ENCODE measurements at regions not wholly inside any gene's neighbourhood (a gene's known extent, or its start where the extent isn't known, plus 50 kb on each side); places are given as distances from the start of the nearest gene placed in this dataset.

GRCh38 chr15:62847900-62848489, 194.6 kb upstream of the TPM1 start:
- H3K27ac Mint-ChIP-seq (ENCODE audit: low read depth, unreplicated experiment): no peak overlapping the region
- H3K36me3 Mint-ChIP-seq (ENCODE audit: insufficient read depth, unreplicated experiment): no peaks in the 10 kb centered on the region
- CTCF ChIA-PET: interaction anchor here (0.6 to 4.8 kb wide), 11 partner anchors 16 to 245 kb away, joined by 3 to 35 read pairs (median 3); no protein-coding TSS in a partner anchor
- TF ChIP-seq CTCF (IDR thresholded peaks at IDR 0.05; ENCODE audit: unreplicated experiment): peak; percentile 62
- DNase-seq (ENCODE audit: unreplicated experiment): peak; percentile 75
- no TSS peak for BruUV-seq (replicated peaks)
- no peaks in the 10 kb centered on the region for H3K9me3 Mint-ChIP-seq (ENCODE audit: unreplicated experiment)
- POLR2A ChIA-PET: interaction anchor here (0.9 kb wide), 1 partner anchor 200 kb away, joined by 4 read pairs; no protein-coding TSS in a partner anchor
- H3K27me3 Mint-ChIP-seq (ENCODE audit: insufficient read depth, unreplicated experiment): no peaks in the 10 kb centered on the region
- peaks cover 10% of the 10 kb centered on the region for H3K4me1 Mint-ChIP-seq (ENCODE audit: insufficient read depth, unreplicated experiment)
- H3K4me3 Mint-ChIP-seq (ENCODE audit: unreplicated experiment): no peak overlapping the region
- intact Hi-C loops (cut with micrococcal nuclease): loop anchor here (1.0 kb wide), 2 partner anchors 200 to 245 kb away; no protein-coding TSS in a partner anchor

GRCh38 chr15:62848632-62849050, 193.9 kb upstream of the TPM1 start:
- BruUV-seq (replicated peaks): no TSS peak
- peaks cover 16% of the 10 kb centered on the region for H3K4me1 Mint-ChIP-seq (ENCODE audit: insufficient read depth, unreplicated experiment)
- H3K9me3 Mint-ChIP-seq (ENCODE audit: unreplicated experiment): no peaks in the 10 kb centered on the region
- no peak for DNase-seq (ENCODE audit: unreplicated experiment)
- ChIA-PET CTCF (interaction anchor here (0.6 to 4.8 kb wide), 8 partner anchors 15 to 248 kb away, joined by 3 to 35 read pairs (median 3); no protein-coding TSS in a partner anchor), POLR2A (interaction anchor here (0.9 kb wide), 1 partner anchor 200 kb away, joined by 4 read pairs; no protein-coding TSS in a partner anchor)
- no peak overlapping the region for H3K4me3 Mint-ChIP-seq (ENCODE audit: unreplicated experiment)
- intact Hi-C loops (cut with micrococcal nuclease): loop anchor here (1.0 kb wide), 2 partner anchors 200 to 245 kb away; no protein-coding TSS in a partner anchor
- H3K27me3 Mint-ChIP-seq (ENCODE audit: insufficient read depth, unreplicated experiment): no peaks in the 10 kb centered on the region
- H3K27ac Mint-ChIP-seq (ENCODE audit: low read depth, unreplicated experiment): no peak overlapping the region
- no peaks in the 10 kb centered on the region for H3K36me3 Mint-ChIP-seq (ENCODE audit: insufficient read depth, unreplicated experiment)
- no peak for TF ChIP-seq CTCF (IDR thresholded peaks at IDR 0.05; ENCODE audit: unreplicated experiment)

GRCh38 chr15:62849316-62850106, 193.0 kb upstream of the TPM1 start:
- Mint-ChIP-seq H3K9me3 (ENCODE audit: unreplicated experiment) (no peaks in the 10 kb centered on the region), H3K27ac (ENCODE audit: low read depth, unreplicated experiment) (no peak overlapping the region), H3K36me3 (ENCODE audit: insufficient read depth, unreplicated experiment) (no peaks in the 10 kb centered on the region), H3K27me3 (ENCODE audit: insufficient read depth, unreplicated experiment) (no peaks in the 10 kb centered on the region), H3K4me1 (ENCODE audit: insufficient read depth, unreplicated experiment) (peaks cover 17% of the 10 kb centered on the region), H3K4me3 (ENCODE audit: unreplicated experiment) (no peak overlapping the region)
- no peak for TF ChIP-seq CTCF (IDR thresholded peaks at IDR 0.05; ENCODE audit: unreplicated experiment)
- no peak for DNase-seq (ENCODE audit: unreplicated experiment)
- ChIA-PET POLR2A (interaction anchor here (0.9 kb wide), 1 partner anchor 199 kb away, joined by 4 read pairs; no protein-coding TSS in a partner anchor), CTCF (interaction anchor here (0.6 to 0.9 kb wide), 5 partner anchors 81 to 244 kb away, joined by 3 read pairs; no protein-coding TSS in a partner anchor)
- intact Hi-C loops (cut with micrococcal nuclease): no loop called here
- BruUV-seq (replicated peaks): no TSS peak

GRCh38 chr15:62850318-62850717, 192.2 kb upstream of the TPM1 start:
- ChIA-PET CTCF (interaction anchor here (0.7 to 1.4 kb wide), 3 partner anchors 197 to 245 kb away, joined by 3 to 4 read pairs (median 3); no protein-coding TSS in a partner anchor), POLR2A (no interaction called here)
- Mint-ChIP-seq H3K9me3 (ENCODE audit: unreplicated experiment) (no peaks in the 10 kb centered on the region), H3K27ac (ENCODE audit: low read depth, unreplicated experiment) (no peak overlapping the region), H3K36me3 (ENCODE audit: insufficient read depth, unreplicated experiment) (no peaks in the 10 kb centered on the region), H3K4me3 (ENCODE audit: unreplicated experiment) (no peak overlapping the region), H3K4me1 (ENCODE audit: insufficient read depth, unreplicated experiment) (peaks cover 17% of the 10 kb centered on the region), H3K27me3 (ENCODE audit: insufficient read depth, unreplicated experiment) (no peaks in the 10 kb centered on the region)
- no peak for DNase-seq (ENCODE audit: unreplicated experiment)
- intact Hi-C loops (cut with micrococcal nuclease): no loop called here
- no peak for TF ChIP-seq CTCF (IDR thresholded peaks at IDR 0.05; ENCODE audit: unreplicated experiment)
- BruUV-seq (replicated peaks): no TSS peak
